SK-MEL-5 (cell line): ENCODE measurements at regions not wholly inside any gene's neighbourhood (a gene's known extent, or its start where the extent isn't known, plus 50 kb on each side); places are given as distances from the start of the nearest gene placed in this dataset.
A peak's percentile ranks its signal among the peaks of the same experiment; 100 is the strongest.

ENCODE experiments used
- DNase-seq: peaks from one replicate; pipeline ENCODE4 v3.0.0-alpha.2; 2016; ENCODE audit warnings: low read depth, low spot score
- in situ Hi-C: cut with HindIII; loops from 2 replicates; pipeline ENCODE4 v1.10.0; 2016; ENCODE audit warnings: low sequenced_read_pairs, high pct_unique_total_duplicates, low pct_unique_long_range_greater_than_20kb

DNA sequence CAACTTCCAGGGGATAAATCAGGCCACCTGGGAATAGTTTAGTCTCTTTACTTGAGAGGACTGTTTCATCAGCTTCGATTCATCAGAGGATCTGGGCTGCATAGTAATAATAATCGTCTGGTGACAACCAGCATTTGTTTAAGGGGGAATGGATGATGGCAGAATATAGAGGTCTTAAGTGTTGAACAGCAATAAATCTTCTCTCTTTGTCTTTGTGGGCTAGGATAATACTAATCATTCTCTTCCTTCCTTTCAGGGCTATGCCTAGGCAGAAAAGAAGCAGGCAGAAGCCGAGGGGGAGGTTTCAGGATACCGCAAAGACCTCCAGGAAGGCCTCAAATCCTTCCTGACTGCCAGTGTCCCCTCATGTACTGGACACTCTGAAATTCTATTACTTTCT lies 150.4 kb upstream of the GAREM1 start:
- no peak for DNase-seq
- in situ Hi-C loops, result no loop called here

DNA sequence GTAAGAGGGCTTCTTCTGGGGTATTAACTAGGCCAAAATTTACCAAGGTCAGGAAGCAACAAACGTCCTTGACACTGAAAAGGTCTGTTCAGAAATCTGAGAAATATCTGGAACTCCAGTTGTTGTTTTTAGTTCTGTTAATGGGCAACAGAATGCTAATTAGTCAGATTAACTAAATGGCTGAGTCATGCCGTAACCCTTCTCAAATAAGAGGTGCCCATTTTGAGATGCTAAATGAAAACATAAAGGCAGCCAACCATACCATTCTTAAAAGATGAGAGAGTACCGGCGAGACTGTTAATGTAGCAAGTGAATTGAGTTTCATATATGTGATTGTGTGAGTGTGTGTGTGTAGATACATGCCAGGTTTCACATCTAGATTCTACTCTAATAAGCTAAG lies 147.9 kb upstream of the GAREM1 start:
- no peak for DNase-seq
- in situ Hi-C loops, result no loop called here

DNA sequence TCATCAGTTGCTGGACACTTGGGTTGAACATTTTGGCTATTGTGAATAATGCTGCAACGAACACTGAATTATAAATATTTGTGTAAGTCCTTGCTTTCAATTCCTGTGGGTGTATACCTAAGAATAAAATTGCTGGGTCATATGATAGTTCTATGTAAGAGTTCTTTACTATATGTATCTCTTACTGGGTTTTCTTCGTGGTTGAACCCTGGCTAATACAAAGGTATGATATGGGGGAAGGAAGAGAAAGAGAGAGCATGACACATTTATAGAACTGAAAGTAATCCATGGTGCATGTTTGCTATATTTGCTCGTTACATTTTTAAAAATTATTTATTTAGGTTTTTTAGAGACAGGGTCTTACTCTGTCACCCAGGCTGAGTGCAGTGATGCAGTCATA lies 143.1 kb upstream of the GAREM1 start:
- no peak for DNase-seq
- in situ Hi-C loops, result no loop called here

DNA sequence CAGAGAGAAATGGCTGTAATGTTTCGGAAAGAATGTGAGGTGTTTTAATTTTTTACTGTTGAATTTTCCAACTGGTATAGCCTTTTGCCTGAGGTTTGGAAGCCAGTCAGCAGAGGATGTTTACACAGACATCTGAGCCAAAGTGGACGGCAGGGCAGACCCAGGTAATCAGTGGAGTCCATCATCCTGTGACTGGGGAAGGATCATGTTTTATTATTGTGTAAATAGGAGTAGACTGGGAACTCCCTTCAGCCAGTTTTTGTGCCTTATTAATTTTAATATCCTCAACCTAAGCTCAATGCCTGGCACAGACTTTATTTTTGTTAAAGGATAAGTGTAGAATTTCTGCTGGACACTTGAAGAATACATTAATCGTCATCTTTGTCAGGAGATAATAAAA lies 142.0 kb upstream of the GAREM1 start:
- no peak for DNase-seq
- in situ Hi-C loops, result no loop called here

DNA sequence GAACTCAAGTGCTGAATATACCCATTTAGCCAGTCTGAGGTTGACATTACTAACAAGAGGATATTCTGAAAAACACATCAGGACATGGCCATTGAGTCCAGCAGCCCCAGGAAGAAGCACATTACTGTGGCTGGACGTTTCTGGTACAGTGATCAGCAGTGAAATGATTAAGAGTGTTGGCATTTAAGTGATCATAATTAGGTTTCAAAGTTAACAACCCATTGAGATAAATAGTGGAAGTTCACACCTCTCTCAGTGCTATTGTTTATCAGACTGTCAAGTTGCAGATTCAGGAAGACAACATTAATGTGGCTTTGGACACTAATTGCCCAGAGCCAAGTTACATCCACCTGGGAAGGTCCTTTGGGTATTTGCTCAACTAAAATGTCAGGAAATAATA lies 139.5 kb upstream of the GAREM1 start:
- DNase-seq, result no peak
- in situ Hi-C loops, result no loop called here

DNA sequence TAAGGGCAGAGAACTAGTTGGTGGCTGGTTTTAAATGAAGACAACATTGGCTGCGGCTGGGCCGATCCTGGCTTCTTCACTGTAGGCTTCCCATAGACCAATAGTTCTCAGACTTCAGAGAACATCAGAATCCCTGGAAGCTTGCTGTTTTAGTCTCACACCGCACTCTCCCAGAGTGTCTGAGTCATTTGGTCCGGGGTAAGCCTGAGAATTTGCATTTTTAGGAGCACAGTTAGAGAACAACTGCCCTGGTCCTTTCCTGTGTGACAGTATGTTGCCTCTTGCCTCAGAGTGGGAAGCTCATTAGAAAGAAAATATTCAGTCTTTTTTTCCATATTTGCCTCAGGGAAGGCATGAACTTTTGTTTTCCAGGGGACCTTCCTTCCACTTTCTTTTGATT lies 137.1 kb upstream of the GAREM1 start:
- in situ Hi-C loops, result no loop called here
- DNase-seq, result no peak

DNA sequence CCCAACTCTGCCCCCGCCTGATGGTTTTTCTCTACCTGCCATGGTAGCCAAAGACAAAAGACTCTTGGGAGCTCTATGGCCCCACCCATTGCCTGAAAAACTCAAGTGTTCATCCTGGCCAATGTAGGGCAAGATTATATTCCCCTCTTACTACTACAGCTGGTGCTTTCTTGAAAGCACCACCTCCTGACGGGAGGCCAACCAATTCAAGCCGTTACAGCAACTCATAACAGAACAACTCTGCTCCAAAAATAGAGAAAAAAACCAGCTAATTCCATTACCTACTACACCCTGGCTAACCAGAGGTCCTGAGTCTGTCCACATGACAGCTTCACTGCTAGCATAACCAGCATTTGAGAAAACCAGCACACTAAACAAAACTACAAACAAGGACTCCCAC lies 127.5 kb upstream of the GAREM1 start:
- in situ Hi-C loops, result no loop called here
- no peak for DNase-seq

DNA sequence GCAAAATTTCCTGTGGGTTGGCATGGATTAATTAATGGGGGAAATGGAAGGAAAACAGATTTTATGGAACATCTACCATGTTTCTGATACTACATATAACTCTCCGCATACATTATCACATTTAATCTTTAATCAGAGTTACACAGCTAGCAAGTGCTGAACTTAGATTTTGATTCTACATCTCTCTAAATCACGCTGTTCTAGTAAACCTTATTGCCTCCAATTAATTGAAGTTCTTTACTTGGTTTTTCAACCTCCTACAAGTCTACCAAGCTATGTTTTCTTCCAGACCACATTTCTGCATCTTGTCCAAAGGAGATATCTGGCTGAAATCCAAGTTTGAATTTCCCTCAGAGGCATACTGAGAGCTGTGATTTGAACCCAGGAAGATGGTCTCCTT lies 125.8 kb upstream of the GAREM1 start:
- no peak for DNase-seq
- in situ Hi-C loops, result no loop called here

DNA sequence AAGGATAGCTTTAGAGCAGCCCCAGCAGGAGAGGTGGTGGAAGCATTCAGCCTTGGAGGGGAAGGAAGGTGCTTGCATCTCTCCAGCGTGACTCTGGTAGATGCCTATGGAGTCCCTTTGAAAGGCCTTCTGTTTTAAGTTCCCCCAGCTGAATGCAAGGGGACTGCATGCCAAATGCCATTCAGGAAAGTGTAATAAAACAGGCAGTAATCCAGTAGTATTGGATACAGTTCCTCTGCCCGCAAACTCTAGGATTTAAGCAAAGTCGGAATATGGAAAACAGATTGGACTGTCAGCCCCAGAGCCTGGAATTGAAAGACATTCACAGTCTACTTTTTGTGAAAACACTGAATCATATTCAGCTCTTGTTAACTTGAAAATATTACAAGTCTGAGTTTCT lies 125.2 kb upstream of the GAREM1 start:
- in situ Hi-C loops, result no loop called here
- DNase-seq, result peak; percentile 19

DNA sequence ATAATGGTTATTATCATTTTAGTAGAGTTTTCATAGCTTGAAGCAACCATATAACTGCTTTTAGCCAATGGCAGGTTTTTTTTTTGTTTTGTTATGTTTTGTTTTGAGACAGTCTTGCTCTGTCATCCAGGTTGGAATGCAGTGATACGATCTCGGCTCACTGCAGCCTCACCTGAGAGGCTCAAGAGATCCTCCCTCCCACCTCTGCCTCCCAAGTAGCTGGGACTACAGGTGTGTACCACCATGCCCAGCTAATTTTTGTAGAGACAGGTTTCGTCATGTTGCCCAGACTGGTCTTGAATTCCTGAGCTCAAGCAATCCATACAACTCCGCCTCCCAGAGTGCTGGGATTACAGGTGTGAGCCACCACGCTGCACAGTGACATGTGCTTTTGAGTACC lies 117.5 kb upstream of the GAREM1 start:
- no peak for DNase-seq
- in situ Hi-C loops, result no loop called here

DNA sequence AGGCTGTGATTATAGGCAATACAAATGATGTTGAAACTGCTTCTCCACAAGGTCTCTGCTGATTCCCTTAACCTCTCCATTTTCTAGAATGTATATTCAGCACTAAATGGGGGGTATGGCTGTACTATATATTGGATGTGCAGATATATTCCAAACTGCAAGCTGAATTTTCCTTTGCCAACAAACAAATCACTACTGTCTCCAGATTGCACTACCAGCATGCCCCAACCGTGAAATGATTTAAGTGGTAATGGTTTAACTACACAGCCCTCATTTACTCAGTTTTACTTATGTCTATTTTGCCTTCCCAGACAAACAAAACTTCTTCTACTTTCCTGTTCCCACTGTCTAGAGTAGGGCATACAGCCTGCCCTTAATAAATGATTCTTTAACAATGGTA lies 112.7 kb upstream of the GAREM1 start:
- no peak for DNase-seq
- in situ Hi-C loops, result no loop called here

DNA sequence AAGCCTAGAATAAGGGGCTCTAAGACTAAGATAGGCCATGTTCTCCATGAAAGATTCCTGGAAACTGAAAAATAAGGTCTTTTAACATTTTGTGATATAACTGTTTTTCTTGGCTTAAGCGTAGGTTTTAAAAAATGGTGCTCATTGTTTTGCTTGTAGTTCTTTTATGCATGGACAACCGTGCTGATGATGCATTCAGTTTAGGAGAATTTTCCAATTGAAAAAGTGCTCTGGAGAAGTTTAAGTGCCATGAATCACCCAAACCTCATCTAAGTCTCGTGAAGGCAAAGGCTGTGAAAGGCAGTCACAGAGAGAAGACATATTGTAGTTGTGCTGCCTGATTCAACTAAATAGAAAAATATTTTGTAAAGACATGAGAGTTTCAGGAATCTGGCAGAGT lies 111.8 kb upstream of the GAREM1 start:
- peak; percentile 14 for DNase-seq
- in situ Hi-C loops, result no loop called here

DNA sequence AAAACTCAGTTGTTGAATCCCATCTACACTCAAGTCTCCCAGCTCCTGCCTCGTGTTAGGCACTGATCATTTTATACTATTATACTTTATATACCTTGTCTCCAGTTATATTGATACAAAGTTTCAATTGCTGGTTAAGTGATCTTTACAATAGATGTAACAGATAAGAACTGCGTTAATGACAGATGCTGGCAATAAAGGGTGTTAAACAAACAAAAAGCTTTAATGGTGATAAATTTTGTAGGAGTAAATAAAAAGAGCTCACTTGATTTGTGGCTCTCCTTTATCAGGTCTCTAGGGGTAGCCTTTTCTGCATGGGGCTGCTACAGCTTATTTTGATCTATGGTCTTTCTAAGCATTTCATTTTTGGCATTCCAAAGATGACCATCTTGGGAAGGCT lies 106.9 kb upstream of the GAREM1 start:
- in situ Hi-C loops, result no loop called here

DNA sequence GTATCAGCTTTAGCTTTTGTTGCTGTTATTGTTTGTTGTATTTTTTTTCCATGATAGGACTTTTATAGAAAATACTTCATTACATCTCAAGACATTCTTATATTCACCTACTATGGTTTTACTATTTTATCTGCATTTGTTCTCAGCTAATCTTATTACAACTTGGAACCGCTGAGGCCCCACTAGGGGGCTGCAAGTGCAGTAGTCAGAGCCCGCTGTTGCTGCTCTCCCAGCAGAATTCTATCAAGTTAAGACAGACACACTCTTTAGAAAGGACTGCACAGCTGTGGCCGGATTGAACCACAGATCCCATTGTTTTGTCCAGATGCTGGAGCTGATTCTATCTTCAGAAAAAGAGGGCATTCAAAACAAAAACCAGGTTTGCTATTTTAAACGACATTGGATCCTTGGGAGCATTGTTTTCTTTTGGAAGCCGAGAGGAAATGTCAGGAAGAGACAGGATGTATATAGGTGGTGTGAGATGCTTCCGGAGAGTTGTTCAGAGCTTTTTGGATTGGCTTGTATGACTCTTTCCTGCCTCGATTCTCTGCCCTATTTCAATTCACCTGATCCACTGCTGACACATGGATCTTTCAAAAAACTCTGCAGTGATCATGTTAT lies 105.7 kb upstream of the GAREM1 start:
- peak; percentile 56 for DNase-seq

More for the DNA sequence above, 106.9 kb upstream of the GAREM1 start:
- no peak for DNase-seq

DNA sequence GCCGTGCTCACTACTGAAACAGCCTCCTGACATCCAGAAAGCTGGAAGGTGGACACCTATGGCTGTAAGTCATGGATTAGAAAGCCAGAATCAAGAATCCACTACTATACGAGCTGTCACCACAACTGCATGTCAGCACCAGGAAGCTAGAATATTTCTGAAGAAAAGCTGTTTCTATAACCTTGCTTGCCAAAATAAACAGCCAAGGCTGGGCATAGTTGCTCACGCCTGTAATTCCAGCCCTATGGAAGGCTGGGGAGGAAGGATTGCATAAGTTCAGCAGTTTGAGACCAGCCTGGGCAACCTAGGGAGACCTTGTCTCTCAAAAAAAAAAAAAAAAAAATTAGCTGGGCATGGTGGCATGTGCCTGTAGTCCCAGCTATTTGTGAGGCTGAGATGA lies 96.3 kb upstream of the GAREM1 start:
- in situ Hi-C loops, result no loop called here
- no peak for DNase-seq

More for the DNA sequence above, 105.7 kb upstream of the GAREM1 start:
- in situ Hi-C loops, result no loop called here

DNA sequence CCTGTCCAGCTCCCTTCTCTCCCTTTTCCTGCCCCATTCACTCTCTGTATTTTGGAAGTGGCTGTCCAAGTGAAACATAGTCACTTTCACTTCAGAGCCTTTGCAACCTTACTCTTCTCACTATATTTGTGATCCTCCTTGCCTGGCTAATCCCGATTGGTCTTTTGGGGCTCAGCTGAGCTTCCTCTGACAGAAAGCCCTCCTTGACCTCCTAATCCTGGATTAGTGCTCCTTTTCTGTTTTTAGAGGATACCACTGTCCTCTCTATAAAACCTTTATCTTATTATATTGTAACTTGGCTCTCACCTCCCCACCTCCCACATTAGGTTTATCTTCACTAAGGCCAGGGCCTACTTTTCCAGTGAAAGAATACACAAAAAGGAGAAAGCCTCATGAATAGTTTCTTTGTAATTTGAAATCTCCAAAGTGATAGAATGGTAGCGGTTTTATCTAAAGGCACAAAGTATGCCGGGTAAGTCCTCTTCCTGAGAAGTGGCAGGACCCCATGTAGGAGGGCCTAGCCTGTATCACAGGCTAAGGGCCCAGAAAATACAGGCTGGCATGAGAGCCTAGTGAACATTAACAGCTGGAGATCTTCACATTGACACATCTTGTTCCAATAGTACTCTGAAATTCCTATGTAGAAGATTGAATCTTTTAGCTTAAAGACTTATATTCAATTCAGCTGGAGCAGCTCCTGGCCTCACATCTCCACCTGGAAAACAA lies 83.1 kb upstream of the GAREM1 start:
- in situ Hi-C loops, result no loop called here
- no peak for DNase-seq

DNA sequence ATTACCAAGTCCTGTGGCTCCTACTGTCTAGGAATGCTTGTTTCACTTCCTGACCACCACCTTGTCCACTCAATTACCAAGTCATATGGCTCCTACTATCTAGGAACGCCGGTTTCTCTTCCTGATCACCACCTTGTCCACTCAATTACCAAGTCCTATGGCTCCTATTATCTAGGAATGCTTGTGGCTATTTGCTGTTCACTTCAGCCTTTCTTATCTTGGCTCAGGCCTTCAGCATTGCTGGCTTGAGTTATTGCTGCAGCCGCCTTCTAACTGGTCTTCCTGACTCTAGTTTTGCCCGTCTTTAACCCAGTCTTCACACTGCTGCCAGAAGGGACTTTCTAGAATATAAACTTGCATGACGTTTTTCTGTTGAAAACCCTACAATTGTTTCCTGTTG lies 82.5 kb upstream of the GAREM1 start:
- no peak for DNase-seq
- in situ Hi-C loops, result no loop called here

DNA sequence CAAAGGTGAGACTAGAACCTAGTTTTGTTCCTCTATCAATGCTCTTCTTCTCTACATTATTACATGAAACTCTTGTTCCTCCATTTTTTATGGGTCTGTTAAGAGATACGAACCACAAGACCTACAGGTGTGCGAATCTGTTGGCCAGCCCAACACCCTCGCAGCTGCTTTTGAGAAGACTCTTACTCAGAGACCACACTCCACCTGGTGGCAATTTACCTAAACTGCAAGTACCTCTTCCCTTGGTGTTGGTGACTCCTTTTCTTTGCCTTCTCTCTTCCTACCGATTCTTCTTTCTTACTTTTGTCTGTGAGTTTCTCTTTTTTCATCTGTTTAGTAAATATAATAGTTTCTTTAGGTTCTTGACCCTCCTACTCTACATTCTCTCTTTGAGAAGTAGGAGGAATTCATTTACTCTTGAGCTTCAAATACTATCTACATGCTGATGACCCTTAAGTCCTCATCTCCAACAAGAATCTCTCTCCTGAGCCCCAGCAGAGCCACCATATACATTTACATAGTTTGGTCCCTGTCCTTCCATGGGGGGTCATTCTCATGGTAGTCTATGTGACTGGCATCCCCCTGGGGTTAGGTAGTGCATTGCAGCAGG lies 81.8 kb upstream of the GAREM1 start:
- peak; percentile 80 for DNase-seq
- in situ Hi-C loops, result no loop called here

DNA sequence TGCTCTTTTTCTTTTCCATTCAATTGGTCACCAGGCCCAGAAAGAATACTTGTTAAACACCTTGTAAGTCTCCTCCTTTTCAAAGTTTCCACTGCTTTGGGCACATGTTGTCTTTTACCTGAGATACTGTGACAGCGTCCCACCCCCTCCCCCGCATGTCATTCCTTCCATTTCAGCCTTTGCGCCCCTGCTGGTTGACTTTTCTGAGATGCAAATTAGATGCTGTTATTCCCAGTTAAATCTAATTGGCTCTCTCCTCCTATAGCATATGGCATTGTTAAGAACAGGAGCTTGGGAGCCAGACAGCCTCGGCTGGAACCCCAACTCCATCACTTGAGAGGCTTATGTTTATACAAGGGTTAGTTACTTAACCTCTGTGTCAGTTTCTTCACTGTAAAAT lies 80.3 kb upstream of the GAREM1 start:
- in situ Hi-C loops, result no loop called here
- DNase-seq, result peak; percentile 43
